ENCODE measurements at regions not wholly inside any gene's neighbourhood (a gene's known extent, or its start where the extent isn't known, plus 50 kb on each side); places are given as distances from the start of the nearest gene placed in this dataset.

- TF ChIP-seq EZH2phosphoT487 (IDR thresholded peaks at IDR 0.05; ENCODE audit: borderline replicate concordance) (no peak), CTCF (conservative IDR thresholded peaks at IDR 0.05; ENCODE audit: low read length) (no peak)
Observed at GRCh38 chrX:69415698-69416097, 88.4 kb upstream of the NALF2 start.

GRCh38 chrX:69412661-69413060 lies 91.5 kb upstream of the NALF2 start:
- H3F3A ChIP-seq (ENCODE audit: low read depth): no peaks in the 10 kb centered on the region
- H3K27me3 ChIP-seq (ENCODE audit: insufficient read depth, low read length, poor library complexity, severe bottlenecking): no peaks in the 10 kb centered on the region
- H3K9ac ChIP-seq (ENCODE audit: low read depth, low read length, poor library complexity, severe bottlenecking): no peak overlapping the region
- H2AFZ ChIP-seq (ENCODE audit: low read length): no peak overlapping the region
- H3K4me1 ChIP-seq (ENCODE audit: insufficient read depth, low read length, poor library complexity, severe bottlenecking): no peaks in the 10 kb centered on the region
- H3K36me3 ChIP-seq (ENCODE audit: insufficient read depth, low read length): no peaks in the 10 kb centered on the region
- no peak overlapping the region for H3K4me2 ChIP-seq (ENCODE audit: low read depth, low read length, poor library complexity, severe bottlenecking)
- no peaks in the 10 kb centered on the region for H3K9me3 ChIP-seq (ENCODE audit: insufficient read depth, low read depth, low read length)
- H3K79me2 ChIP-seq (ENCODE audit: insufficient read depth, low read length): no peaks in the 10 kb centered on the region
- TF ChIP-seq CTCF (conservative IDR thresholded peaks at IDR 0.05; ENCODE audit: low read length) (no peak), EZH2phosphoT487 (IDR thresholded peaks at IDR 0.05; ENCODE audit: borderline replicate concordance) (no peak)
- H3K9me2 ChIP-seq (replicated peaks; ENCODE audit: low read depth, low read length): no peaks in the 10 kb centered on the region
- no peaks in the 10 kb centered on the region for H4K20me1 ChIP-seq (ENCODE audit: insufficient read depth, low read length, poor library complexity, severe bottlenecking)
- H3K4me3 ChIP-seq (ENCODE audit: low read length, poor library complexity, severe bottlenecking): no peak overlapping the region

More at GRCh38 chrX:69415698-69416097, 88.4 kb upstream of the NALF2 start:
- H4K20me1 ChIP-seq (ENCODE audit: insufficient read depth, low read length, poor library complexity, severe bottlenecking): no peaks in the 10 kb centered on the region
- no peak overlapping the region for H3K4me2 ChIP-seq (ENCODE audit: low read depth, low read length, poor library complexity, severe bottlenecking)
- H3K79me2 ChIP-seq (ENCODE audit: insufficient read depth, low read length): no peaks in the 10 kb centered on the region
- no peaks in the 10 kb centered on the region for H3K4me1 ChIP-seq (ENCODE audit: insufficient read depth, low read length, poor library complexity, severe bottlenecking)
- H3K9me3 ChIP-seq (ENCODE audit: insufficient read depth, low read depth, low read length): no peaks in the 10 kb centered on the region
- no peaks in the 10 kb centered on the region for H3F3A ChIP-seq (ENCODE audit: low read depth)
- H2AFZ ChIP-seq (ENCODE audit: low read length): no peak overlapping the region
- H3K4me3 ChIP-seq (ENCODE audit: low read length, poor library complexity, severe bottlenecking): no peak overlapping the region
- H3K9ac ChIP-seq (ENCODE audit: low read depth, low read length, poor library complexity, severe bottlenecking): no peak overlapping the region
- no peaks in the 10 kb centered on the region for H3K9me2 ChIP-seq (replicated peaks; ENCODE audit: low read depth, low read length)
- no peaks in the 10 kb centered on the region for H3K36me3 ChIP-seq (ENCODE audit: insufficient read depth, low read length)
- no peaks in the 10 kb centered on the region for H3K27me3 ChIP-seq (ENCODE audit: insufficient read depth, low read length, poor library complexity, severe bottlenecking)

GRCh38 chrX:69398881-69399280 lies 105.2 kb upstream of the NALF2 start:
- H3K9me3 ChIP-seq (ENCODE audit: insufficient read depth, low read depth, low read length): no peaks in the 10 kb centered on the region
- no peaks in the 10 kb centered on the region for H3K4me1 ChIP-seq (ENCODE audit: insufficient read depth, low read length, poor library complexity, severe bottlenecking)
- no peak overlapping the region for H3K9ac ChIP-seq (ENCODE audit: low read depth, low read length, poor library complexity, severe bottlenecking)

More at GRCh38 chrX:69398881-69399280, 105.2 kb upstream of the NALF2 start:
- Histone ChIP-seq H3K9me2 (replicated peaks; ENCODE audit: low read depth, low read length) (no peaks in the 10 kb centered on the region), H3K4me2 (ENCODE audit: low read depth, low read length, poor library complexity, severe bottlenecking) (no peak overlapping the region), H3K4me3 (ENCODE audit: low read length, poor library complexity, severe bottlenecking) (no peak overlapping the region), H3K27me3 (ENCODE audit: insufficient read depth, low read length, poor library complexity, severe bottlenecking) (no peaks in the 10 kb centered on the region), H3K36me3 (ENCODE audit: insufficient read depth, low read length) (no peaks in the 10 kb centered on the region), H3K79me2 (ENCODE audit: insufficient read depth, low read length) (no peaks in the 10 kb centered on the region), H3F3A (ENCODE audit: low read depth) (no peaks in the 10 kb centered on the region), H4K20me1 (ENCODE audit: insufficient read depth, low read length, poor library complexity, severe bottlenecking) (no peaks in the 10 kb centered on the region), H2AFZ (ENCODE audit: low read length) (no peak overlapping the region)
- TF ChIP-seq CTCF (conservative IDR thresholded peaks at IDR 0.05; ENCODE audit: low read length) (no peak), EZH2phosphoT487 (IDR thresholded peaks at IDR 0.05; ENCODE audit: borderline replicate concordance) (no peak)

All from Loucy (cell line).